ENCODE measurements at regions not wholly inside any gene's neighbourhood (a gene's known extent, or its start where the extent isn't known, plus 50 kb on each side); places are given as distances from the start of the nearest gene placed in this dataset.

- no peak for TF ChIP-seq CTCF (IDR thresholded peaks at IDR 0.05 in 4 of 5, conservative IDR thresholded peaks at IDR 0.05 in 1 of 5)
- no peak for TF ChIP-seq POLR2A (IDR thresholded peaks at IDR 0.05)
Observed at GRCh38 chr2:113342650-113343049, 63.9 kb upstream of the PAX8 start.

All from gastrocnemius medialis (tissue), 4 donors.